Activated T-cell treated with anti-CD3 and anti-CD28 coated beads, Interleukin-2, amount 50 U/mL, for 24 hours (primary cell): ENCODE measurements at regions not wholly inside any gene's neighbourhood (a gene's known extent, or its start where the extent isn't known, plus 50 kb on each side); places are given as distances from the start of the nearest gene placed in this dataset.

Experiments
- DNase-seq: peaks from one replicate; pipeline ENCODE4 v3.0.0-alpha.2; 2020
- H3K27ac Mint-ChIP-seq: 2 replicates; pipeline ENCODE4 v1.8.0; 2020; ENCODE audit warnings: mild to moderate bottlenecking, mixed read lengths
- H3K27me3 Mint-ChIP-seq: 2 replicates; pipeline ENCODE4 v1.8.0; 2020; ENCODE audit warnings: mixed read lengths
- H3K36me3 Mint-ChIP-seq: 2 replicates; pipeline ENCODE4 v1.8.0; 2020; ENCODE audit warnings: low read depth, mixed read lengths
- H3K4me1 Mint-ChIP-seq: 2 replicates; pipeline ENCODE4 v1.8.0; 2020; ENCODE audit warnings: low read depth, mixed read lengths
- H3K4me3 Mint-ChIP-seq: 2 replicates; pipeline ENCODE4 v1.8.0; 2020; ENCODE audit warnings: mild to moderate bottlenecking, moderate library complexity, mixed read lengths
- H3K9me3 Mint-ChIP-seq: 2 replicates; pipeline ENCODE4 v1.8.0; 2020; ENCODE audit warnings: mixed read lengths

DNA sequence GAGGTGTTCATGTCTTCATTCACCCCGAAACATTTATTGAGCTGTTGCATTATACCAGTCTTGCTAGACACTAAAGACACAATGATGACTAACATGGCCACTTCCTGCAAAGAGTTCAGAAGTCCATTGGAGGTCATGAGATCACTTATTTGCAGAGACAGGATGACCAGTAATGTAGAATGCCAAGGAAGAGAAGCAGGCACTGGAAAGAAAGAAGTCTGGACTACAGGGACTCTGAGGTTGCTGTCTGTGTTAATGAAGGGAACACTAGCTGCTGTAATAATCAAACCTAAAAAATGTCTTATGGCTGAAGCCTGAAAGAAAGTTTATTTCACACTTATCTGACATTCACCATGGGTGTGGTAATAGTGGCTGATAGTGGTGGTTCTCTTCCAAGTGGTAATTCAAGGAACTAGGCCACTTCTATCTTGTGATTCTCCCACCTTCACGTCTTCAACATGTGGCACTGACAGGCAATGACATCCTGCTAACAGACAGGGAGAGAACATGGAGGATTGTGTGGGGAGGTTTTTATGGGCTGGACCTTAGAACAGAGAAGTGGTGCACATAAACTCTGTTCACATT, 89.2 kb upstream of the MKLN1 start:
- Mint-ChIP-seq H3K4me1 (peaks cover 46% of the 10 kb centered on the region), H3K27ac (no peak overlapping the region), H3K4me3 (no peak overlapping the region), H3K9me3 (peaks cover 3% of the 10 kb centered on the region), H3K27me3 (no peaks in the 10 kb centered on the region), H3K36me3 (no peaks in the 10 kb centered on the region)
- no peak for DNase-seq

DNA sequence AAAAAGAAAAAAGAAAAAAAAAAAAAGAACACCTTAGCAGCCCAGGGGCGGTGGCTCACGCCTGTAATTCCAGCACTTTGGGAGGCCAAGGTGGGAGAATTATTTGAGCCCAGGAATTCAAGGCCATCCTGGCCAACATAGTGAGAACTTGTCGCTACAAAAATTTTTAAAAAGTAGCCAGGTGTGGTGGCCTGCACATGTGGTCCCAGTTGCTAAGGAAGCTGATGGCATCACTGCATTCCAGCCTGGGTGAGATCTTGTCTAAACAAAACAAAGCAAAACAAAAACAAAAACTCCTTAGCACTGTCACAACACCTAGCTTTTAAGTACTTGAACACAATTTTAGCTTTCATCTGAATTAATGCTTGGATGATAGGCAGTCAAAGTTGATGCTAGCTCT, 86.3 kb upstream of the MKLN1 start:
- DNase-seq = no peak
- peaks cover 3% of the 10 kb centered on the region for H3K9me3 Mint-ChIP-seq
- H3K27ac Mint-ChIP-seq = no peak overlapping the region
- no peaks in the 10 kb centered on the region for H3K36me3 Mint-ChIP-seq
- peaks cover 28% of the 10 kb centered on the region for H3K4me1 Mint-ChIP-seq
- H3K27me3 Mint-ChIP-seq = no peaks in the 10 kb centered on the region
- no peak overlapping the region for H3K4me3 Mint-ChIP-seq

DNA sequence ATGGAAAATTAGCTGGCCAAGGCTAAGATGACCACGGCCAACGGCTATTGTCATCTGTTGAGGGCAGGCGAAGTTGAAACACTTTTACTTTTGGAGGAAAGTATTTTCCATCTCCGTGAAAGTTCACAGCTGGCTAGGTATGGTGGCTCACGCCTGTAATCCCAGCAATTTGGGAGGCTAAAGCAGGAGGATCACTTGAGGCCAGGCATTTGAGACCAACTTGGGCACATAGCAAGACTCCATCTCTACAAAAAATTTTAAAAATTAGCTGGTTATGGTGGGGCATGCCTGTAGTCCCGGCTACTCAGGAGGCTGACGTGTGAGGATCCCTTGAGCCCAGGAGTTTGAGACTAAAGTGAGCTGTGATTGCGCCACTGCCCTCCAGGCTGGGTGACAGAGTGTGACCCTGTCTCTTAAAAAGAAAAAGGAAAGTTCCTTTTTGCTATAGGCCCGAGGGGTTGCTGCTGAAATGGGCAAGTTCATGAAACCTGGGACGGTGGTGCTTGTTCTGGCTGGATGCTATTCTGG, 85.5 kb upstream of the MKLN1 start:
- no peaks in the 10 kb centered on the region for H3K36me3 Mint-ChIP-seq
- H3K9me3 Mint-ChIP-seq = peaks cover 3% of the 10 kb centered on the region
- DNase-seq = no peak
- H3K4me3 Mint-ChIP-seq = no peak overlapping the region
- peaks cover 20% of the 10 kb centered on the region for H3K4me1 Mint-ChIP-seq
- no peak overlapping the region for H3K27ac Mint-ChIP-seq
- no peaks in the 10 kb centered on the region for H3K27me3 Mint-ChIP-seq

DNA sequence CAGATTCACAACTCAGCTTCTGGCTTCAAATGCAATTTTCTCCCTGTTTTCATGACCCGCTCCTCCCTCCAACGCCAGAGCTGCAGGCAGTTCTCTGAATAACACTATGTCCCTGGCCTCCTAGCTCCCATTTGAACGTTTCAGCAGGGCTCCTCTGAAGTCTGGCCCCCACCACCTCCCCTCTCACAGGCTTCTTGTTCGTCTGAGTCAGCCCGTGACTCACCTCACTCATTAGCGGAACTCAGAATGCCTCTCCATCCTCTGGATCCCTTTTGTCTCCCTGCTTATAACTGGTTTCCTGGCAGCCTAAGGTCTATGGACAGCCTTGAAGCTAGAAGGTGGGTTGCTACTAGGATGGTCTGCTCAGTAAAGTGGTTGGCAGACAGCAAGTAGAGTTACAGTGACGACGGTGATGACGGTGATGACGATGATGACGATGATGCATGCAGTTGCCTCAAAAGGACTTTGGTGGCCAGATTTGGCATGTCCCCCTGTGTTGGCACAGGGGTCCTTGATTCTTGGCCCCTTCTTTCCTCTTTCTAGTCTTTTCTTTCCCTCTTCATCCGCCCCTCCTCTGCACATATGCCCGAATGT, 83.3 kb upstream of the MKLN1 start:
- Mint-ChIP-seq H3K4me1 (peaks cover 4% of the 10 kb centered on the region), H3K27me3 (no peaks in the 10 kb centered on the region), H3K36me3 (no peaks in the 10 kb centered on the region), H3K27ac (no peak overlapping the region), H3K4me3 (no peak overlapping the region), H3K9me3 (no peaks in the 10 kb centered on the region)
- DNase-seq = no peak

DNA sequence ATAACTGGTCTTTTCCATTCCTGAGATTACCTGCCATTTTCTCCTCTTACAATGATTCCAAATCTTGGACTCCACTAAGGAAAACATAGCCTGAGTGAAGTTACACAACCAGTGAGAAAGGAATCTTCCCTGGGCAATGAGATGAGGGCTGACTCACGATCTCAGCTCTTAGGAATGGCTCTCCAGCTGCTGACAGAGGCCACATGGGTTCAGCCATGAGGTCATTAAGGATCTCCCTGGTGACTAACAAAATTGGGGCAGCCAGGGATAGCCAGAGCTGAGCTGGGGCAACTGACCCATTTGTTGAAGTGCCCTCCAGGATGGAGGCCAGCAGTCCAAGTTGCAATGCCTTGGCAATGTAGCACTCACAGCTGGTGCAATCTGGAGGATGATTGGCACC, 78.7 kb upstream of the MKLN1 start:
- H3K27me3 Mint-ChIP-seq = no peaks in the 10 kb centered on the region
- no peak overlapping the region for H3K4me3 Mint-ChIP-seq
- peaks cover 5% of the 10 kb centered on the region for H3K9me3 Mint-ChIP-seq
- H3K36me3 Mint-ChIP-seq = peaks cover under 1% of the 10 kb centered on the region
- DNase-seq = no peak
- H3K27ac Mint-ChIP-seq = no peak overlapping the region
- peaks cover 6% of the 10 kb centered on the region for H3K4me1 Mint-ChIP-seq

DNA sequence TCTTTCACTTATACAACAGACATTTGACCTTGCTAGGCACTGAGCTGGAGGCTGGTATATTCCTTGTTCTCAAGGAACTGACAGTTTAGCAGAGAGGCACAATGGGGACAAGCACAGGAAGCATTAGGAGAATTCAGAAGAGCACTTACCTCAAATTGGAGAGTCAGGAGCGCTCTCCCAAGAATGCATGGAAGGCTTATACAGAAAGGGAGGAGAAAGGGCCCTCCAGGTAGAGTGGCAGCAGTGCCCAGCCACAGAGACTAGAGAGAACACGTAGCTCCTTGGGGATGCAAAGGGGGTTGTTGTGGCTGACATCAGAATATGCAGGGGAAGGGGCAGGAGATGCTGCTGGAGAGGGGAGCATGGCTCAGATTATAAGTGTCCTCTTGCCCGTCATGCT, 78.2 kb upstream of the MKLN1 start:
- no peaks in the 10 kb centered on the region for H3K27me3 Mint-ChIP-seq
- peaks cover 9% of the 10 kb centered on the region for H3K9me3 Mint-ChIP-seq
- peaks cover 5% of the 10 kb centered on the region for H3K4me1 Mint-ChIP-seq
- no peak overlapping the region for H3K27ac Mint-ChIP-seq
- H3K4me3 Mint-ChIP-seq = no peak overlapping the region
- no peak for DNase-seq
- H3K36me3 Mint-ChIP-seq = peaks cover 4% of the 10 kb centered on the region

DNA sequence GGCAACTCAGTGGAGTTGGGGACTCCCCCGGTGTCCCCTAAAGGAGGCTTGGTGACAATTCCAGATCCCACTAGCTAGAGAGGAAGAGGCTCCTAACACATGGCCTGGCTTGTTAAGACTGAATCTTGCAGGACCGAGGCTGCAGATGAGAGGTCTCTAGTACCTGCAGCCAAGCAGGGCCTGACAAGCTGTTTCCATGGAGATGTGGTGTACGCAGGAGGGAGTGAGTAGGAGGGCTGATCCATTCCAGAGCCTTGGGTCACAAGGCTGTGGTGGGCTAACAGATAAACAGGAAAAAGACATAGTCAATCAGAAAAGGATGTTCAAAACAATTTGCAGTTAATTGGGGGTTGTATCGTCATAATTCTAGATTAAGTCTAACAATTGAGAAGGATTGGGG, 77.3 kb upstream of the MKLN1 start:
- H3K4me1 Mint-ChIP-seq = peaks cover 5% of the 10 kb centered on the region
- no peak overlapping the region for H3K27ac Mint-ChIP-seq
- H3K36me3 Mint-ChIP-seq = peaks cover 8% of the 10 kb centered on the region
- no peak for DNase-seq
- H3K27me3 Mint-ChIP-seq = no peaks in the 10 kb centered on the region
- no peak overlapping the region for H3K4me3 Mint-ChIP-seq
- H3K9me3 Mint-ChIP-seq = peaks cover 15% of the 10 kb centered on the region

DNA sequence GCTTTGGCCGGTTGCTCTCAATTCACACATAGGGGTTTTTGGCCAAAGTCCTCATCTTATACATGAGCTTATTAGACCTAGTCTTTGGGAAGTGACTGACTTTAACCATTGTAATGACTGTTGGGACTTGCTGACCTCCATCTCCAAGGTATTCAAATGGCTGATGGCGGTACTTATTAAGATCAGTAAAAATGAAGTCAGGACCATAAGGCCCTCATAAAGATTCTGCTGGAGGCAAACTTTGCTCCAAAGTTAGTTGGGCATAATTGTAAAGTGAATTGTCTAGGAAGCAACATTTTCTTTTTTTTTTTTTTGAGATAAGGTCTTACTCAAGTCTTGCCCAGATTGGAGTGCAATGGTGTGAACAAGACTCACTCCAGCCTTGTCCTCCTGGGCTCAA, 76.3 kb upstream of the MKLN1 start:
- DNase-seq = no peak
- H3K4me3 Mint-ChIP-seq = no peak overlapping the region
- H3K4me1 Mint-ChIP-seq = peaks cover 5% of the 10 kb centered on the region
- no peak overlapping the region for H3K27ac Mint-ChIP-seq
- H3K9me3 Mint-ChIP-seq = peaks cover 15% of the 10 kb centered on the region
- H3K36me3 Mint-ChIP-seq = peaks cover 8% of the 10 kb centered on the region
- no peaks in the 10 kb centered on the region for H3K27me3 Mint-ChIP-seq

DNA sequence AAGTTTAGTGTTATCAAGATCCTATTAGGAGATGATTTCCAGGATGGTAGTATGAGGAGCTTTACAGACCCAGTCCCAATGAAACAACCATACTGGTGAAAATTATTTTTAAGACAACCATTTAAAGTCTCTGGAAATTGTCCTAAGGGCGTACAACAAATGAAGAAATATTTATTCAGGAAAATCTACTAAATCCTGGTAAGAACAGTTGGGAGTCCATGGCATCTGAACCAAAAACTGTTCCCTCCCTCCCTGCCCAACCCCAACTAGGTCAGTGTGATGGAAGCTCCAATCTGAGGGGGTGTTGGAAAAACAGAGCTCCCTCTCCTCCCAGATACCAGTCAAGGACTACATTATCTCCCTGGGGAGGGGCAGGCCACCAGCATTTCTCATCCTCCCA, 74.7 kb upstream of the MKLN1 start:
- Mint-ChIP-seq H3K4me1 (peaks cover 5% of the 10 kb centered on the region), H3K4me3 (no peak overlapping the region), H3K27ac (no peak overlapping the region), H3K27me3 (no peaks in the 10 kb centered on the region), H3K9me3 (peaks cover 15% of the 10 kb centered on the region), H3K36me3 (peaks cover 8% of the 10 kb centered on the region)
- no peak for DNase-seq

DNA sequence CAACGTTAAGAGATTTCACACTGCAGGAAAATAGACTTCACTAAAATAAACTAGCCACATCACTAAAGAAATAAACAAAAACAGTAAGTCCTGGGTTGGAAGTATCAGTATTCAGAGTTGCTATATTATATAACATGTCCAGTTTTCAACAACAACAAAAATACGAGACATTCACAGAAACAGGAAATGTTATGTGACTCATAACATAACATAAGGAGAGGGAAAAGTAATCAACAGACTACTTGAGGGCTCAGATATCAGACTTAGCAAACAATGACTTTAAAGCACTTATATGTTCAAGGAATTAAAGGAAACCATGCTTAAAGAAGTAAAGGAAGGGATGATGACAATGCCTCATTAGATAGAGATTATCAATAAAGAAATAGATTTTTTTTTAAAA, 73.5 kb upstream of the MKLN1 start:
- H3K27me3 Mint-ChIP-seq = no peaks in the 10 kb centered on the region
- H3K36me3 Mint-ChIP-seq = peaks cover 8% of the 10 kb centered on the region
- H3K9me3 Mint-ChIP-seq = peaks cover 15% of the 10 kb centered on the region
- H3K4me3 Mint-ChIP-seq = no peak overlapping the region
- no peak for DNase-seq
- H3K27ac Mint-ChIP-seq = no peak overlapping the region
- peaks cover 5% of the 10 kb centered on the region for H3K4me1 Mint-ChIP-seq

DNA sequence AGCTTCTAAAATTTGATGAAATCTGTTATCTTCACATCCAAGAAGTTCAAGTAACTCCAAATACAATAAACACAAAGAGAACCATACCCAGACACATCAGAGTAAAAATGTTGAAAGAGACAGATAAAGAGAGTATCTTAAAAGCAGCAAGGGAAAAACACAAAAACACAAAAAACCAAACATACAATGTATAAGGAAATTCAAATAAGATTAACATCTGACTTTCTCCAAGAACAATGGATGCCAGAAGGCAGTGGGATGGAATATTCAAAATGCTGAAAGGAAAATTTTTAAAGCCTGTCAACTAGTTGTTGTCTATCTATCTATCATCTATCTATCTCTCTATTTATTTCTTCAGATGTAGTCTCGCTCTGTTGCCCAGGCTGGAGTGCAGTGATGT, 72.4 kb upstream of the MKLN1 start:
- H3K4me1 Mint-ChIP-seq = peaks cover 5% of the 10 kb centered on the region
- peaks cover 8% of the 10 kb centered on the region for H3K36me3 Mint-ChIP-seq
- no peak overlapping the region for H3K27ac Mint-ChIP-seq
- peaks cover 15% of the 10 kb centered on the region for H3K9me3 Mint-ChIP-seq
- no peak for DNase-seq
- no peak overlapping the region for H3K4me3 Mint-ChIP-seq
- no peaks in the 10 kb centered on the region for H3K27me3 Mint-ChIP-seq

DNA sequence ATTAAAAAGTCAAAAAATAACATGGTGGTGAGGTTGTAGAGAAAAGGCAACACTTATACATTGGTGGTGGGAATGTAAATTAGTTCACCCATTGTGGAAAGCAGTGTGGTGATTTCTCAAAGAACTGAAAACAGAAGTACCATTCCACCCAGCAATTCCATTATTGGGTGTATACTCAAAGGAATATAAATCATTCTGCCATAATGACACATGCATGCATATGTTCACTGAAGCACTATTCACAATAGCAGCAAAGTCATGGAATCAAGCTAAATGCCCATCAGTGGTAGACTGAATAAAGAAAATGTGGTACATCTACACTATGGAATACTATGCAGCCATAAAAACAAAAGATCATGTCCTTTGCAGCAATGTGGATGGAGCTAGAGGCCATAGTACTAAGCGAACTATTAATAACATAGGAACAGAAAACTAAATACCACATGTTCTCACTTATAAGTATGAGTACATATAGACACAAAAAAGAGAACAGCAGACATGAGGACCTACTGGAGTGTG, 66.1 kb upstream of the MKLN1 start:
- no peaks in the 10 kb centered on the region for H3K4me1 Mint-ChIP-seq
- no peak overlapping the region for H3K4me3 Mint-ChIP-seq
- no peaks in the 10 kb centered on the region for H3K27me3 Mint-ChIP-seq
- H3K27ac Mint-ChIP-seq = no peak overlapping the region
- no peak for DNase-seq
- H3K36me3 Mint-ChIP-seq = no peaks in the 10 kb centered on the region
- H3K9me3 Mint-ChIP-seq = no peaks in the 10 kb centered on the region

DNA sequence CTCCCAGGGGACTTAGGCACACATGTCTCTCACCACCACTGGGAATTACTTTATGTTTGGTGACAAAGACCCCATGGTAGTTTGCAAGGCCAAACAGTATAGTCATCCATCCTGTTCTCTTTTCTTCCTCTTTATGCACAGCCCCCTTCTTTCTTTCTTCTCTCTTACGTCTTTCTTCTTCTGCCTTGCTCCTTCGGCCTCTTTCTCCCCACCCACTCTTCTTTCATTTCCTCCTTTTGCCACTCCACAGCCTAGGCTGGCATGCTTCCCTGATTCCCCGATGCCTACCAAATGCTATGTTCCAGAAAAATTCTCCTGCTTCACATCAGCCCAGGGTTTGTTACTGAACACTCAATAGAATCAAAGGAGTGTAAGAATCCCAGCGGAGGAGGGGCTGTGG, 62.4 kb upstream of the MKLN1 start:
- Mint-ChIP-seq H3K27ac (no peak overlapping the region), H3K4me1 (no peaks in the 10 kb centered on the region), H3K27me3 (no peaks in the 10 kb centered on the region)

DNA sequence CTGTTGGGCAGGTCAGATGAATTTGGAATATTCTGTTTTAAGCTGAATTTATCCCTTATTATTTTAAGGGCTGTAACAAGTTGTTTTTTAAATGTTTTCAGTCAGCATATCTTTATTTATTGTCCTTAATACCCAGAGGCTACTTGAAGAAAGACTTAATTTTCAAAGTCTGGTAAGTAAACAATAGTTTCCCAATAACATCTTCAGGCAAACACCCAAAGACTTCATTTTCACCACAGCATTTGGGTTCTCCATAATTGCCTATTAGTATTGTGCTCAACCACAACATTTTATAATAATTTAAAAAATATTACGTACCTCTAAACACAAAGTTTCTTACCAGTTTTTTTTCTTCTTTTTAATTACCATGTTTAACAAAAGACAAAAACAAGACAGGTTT, 60.0 kb upstream of the MKLN1 start:
- Mint-ChIP-seq H3K27me3 (no peaks in the 10 kb centered on the region), H3K4me3 (no peak overlapping the region), H3K36me3 (no peaks in the 10 kb centered on the region), H3K9me3 (peaks cover 2% of the 10 kb centered on the region), H3K27ac (no peak overlapping the region), H3K4me1 (no peaks in the 10 kb centered on the region)
- no peak for DNase-seq

More for the DNA sequence above, 62.4 kb upstream of the MKLN1 start:
- Mint-ChIP-seq H3K4me3 (no peak overlapping the region), H3K9me3 (peaks cover 2% of the 10 kb centered on the region), H3K36me3 (no peaks in the 10 kb centered on the region)
- no peak for DNase-seq

DNA sequence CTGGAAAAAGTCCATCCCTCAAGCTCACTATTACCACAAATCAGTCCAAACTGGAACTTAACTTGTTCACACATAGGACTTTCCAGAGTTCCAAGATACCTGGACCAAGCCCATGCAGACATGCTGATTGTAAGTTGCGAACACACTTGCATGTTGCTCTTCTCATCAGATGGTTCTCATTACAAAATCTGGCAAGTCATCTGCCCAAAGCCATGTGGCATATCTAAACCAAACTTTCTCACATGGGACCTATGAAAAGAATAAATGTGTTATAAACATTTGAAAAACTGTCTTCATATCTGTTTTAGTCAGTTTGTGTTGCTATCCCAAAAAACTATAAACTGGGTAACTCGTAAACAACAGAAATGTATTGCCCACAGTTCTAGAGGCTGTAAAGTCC, 58.8 kb upstream of the MKLN1 start:
- DNase-seq = no peak
- no peaks in the 10 kb centered on the region for H3K27me3 Mint-ChIP-seq

More for the DNA sequence above, 58.8 kb upstream of the MKLN1 start:
- no peak overlapping the region for H3K4me3 Mint-ChIP-seq
- no peak overlapping the region for H3K27ac Mint-ChIP-seq
- H3K4me1 Mint-ChIP-seq = no peaks in the 10 kb centered on the region
- H3K36me3 Mint-ChIP-seq = no peaks in the 10 kb centered on the region
- H3K9me3 Mint-ChIP-seq = peaks cover 2% of the 10 kb centered on the region
